Caco-2 (cell line): ENCODE measurements at regions not wholly inside any gene's neighbourhood (a gene's known extent, or its start where the extent isn't known, plus 50 kb on each side); places are given as distances from the start of the nearest gene placed in this dataset.

Experiments used
- BruUV-seq: library from RNA; stranded (reverse); fragments of 400-500 nt; replicated peaks from 2 replicates; lab custom pipeline; 2021; lab: Mats Ljungman, UMichigan
- CTCF ChIA-PET: fragments of 300-600 bp; sonication (Branson Sonifier 250); formaldehyde crosslinking; loops from one replicate; lab custom pipeline; 2022; ENCODE audit warnings: antibody characterized with exemption; lab: Charles Lee
- POLR2A ChIA-PET: fragments of 300-600 bp; sonication (Branson Sonifier 250); formaldehyde crosslinking; loops from one replicate; lab custom pipeline; 2022; ENCODE audit warnings: antibody characterized with exemption; lab: Charles Lee
- DNase-seq, 2 experiments: peaks; one replicate each; pipeline versions ENCODE4 v3.0.0 to v3.0.0-alpha.2; 2020 to 2022
- H3K27me3 ChIP-seq: replicated peaks from 2 replicates; pipeline ENCODE4 v1.6.0; 2011; ENCODE audit warnings: low read length; ENCODE audit not compliant: control insufficient read depth, insufficient read depth
- H3K36me3 ChIP-seq: 2 replicates; pipeline ENCODE4 v1.5.1; 2011; ENCODE audit warnings: low read length; ENCODE audit not compliant: control insufficient read depth, insufficient read depth
- H3K4me1 ChIP-seq: fragments of 250-450 bp; sonication (Bioruptor Pico); 2 replicates; pipeline ENCODE4 v1.5.1; 2020; ENCODE audit warnings: mild to moderate bottlenecking
- H3K4me3 ChIP-seq: 2 replicates; pipeline ENCODE4 v1.5.1; 2011; ENCODE audit warnings: low read depth, mild to moderate bottlenecking, control low read depth, low read length
- H3K9me3 ChIP-seq: fragments of 250-450 bp; sonication (Bioruptor Pico); 2 replicates; pipeline ENCODE4 v1.5.1; 2020; ENCODE audit warnings: mild to moderate bottlenecking, moderate library complexity
- H3K27ac Mint-ChIP-seq: one replicate; pipeline ENCODE4 v1.8.0; 2022; ENCODE audit warnings: mixed read lengths; ENCODE audit not compliant: unreplicated experiment
- H3K27me3 Mint-ChIP-seq: one replicate; pipeline ENCODE4 v1.8.0; 2022; ENCODE audit warnings: mixed read lengths; ENCODE audit not compliant: insufficient read depth, unreplicated experiment
- H3K36me3 Mint-ChIP-seq: one replicate; pipeline ENCODE4 v1.8.0; 2022; ENCODE audit warnings: mild to moderate bottlenecking, mixed read lengths; ENCODE audit not compliant: insufficient read depth, unreplicated experiment
- H3K4me1 Mint-ChIP-seq: one replicate; pipeline ENCODE4 v1.8.0; 2022; ENCODE audit warnings: low read depth, mixed read lengths; ENCODE audit not compliant: unreplicated experiment
- H3K4me3 Mint-ChIP-seq: one replicate; pipeline ENCODE4 v1.8.0; 2022; ENCODE audit warnings: mild to moderate bottlenecking, moderate library complexity, mixed read lengths; ENCODE audit not compliant: unreplicated experiment
- H3K9me3 Mint-ChIP-seq: one replicate; pipeline ENCODE4 v1.8.0; 2022; ENCODE audit warnings: mixed read lengths; ENCODE audit not compliant: unreplicated experiment
- CTCF ChIP-seq, 2 experiments: fragments of 200-600 bp in 1 of 2; IDR thresholded peaks; 1 replicate in 1 of 2; 2 replicates in 1 of 2; pipeline versions ENCODE4 v1.5.1 to v1.8.0; 2011 to 2022; ENCODE audit warnings: antibody characterized with exemption in 1 of 2, control low read depth in 1 of 2, inconsistent platforms in 1 of 2, low read depth in 1 of 2, low read length in 1 of 2, mild to moderate bottlenecking in 1 of 2, moderate library complexity in 1 of 2; ENCODE audit not compliant: insufficient read depth in 1 of 2, severe bottlenecking in 1 of 2, unreplicated experiment in 1 of 2
- intact Hi-C: fragments of 100-400 bp; cut with micrococcal nuclease; formaldehyde crosslinking; loops from one replicate; pipeline ENCODE4 v1.10.0; 2022; ENCODE audit not compliant: unreplicated experiment

- no peaks in the 10 kb centered on the region for H3K9me3 ChIP-seq
- H3K4me3 Mint-ChIP-seq: no peak overlapping the region
- no peak overlapping the region for H3K4me3 ChIP-seq
- no peaks in the 10 kb centered on the region for H3K36me3 ChIP-seq
- POLR2A ChIA-PET: no interaction called here
- no peak for TF ChIP-seq CTCF (IDR thresholded peaks at IDR 0.05; ENCODE audit: insufficient read depth in 1 of 2, low read depth in 1 of 2, low read length in 1 of 2, severe bottlenecking in 1 of 2, unreplicated experiment in 1 of 2)
- peaks cover 8% of the 10 kb centered on the region for H3K4me1 Mint-ChIP-seq
- intact Hi-C loops: loop anchor here (1.0 to 10.0 kb wide), 4 partner anchors 36 to 166 kb away; partner anchors contain the start of gene EAPP
- no peaks in the 10 kb centered on the region for H3K27me3 Mint-ChIP-seq
- no TSS peak for BruUV-seq
- H3K36me3 Mint-ChIP-seq: no peaks in the 10 kb centered on the region
- CTCF ChIA-PET: no interaction called here
- H3K27ac Mint-ChIP-seq: peak overlapping the region; percentile 38
- no peaks in the 10 kb centered on the region for H3K9me3 Mint-ChIP-seq
- DNase-seq: peak in 1 of 2 experiments; percentile 39
- no peaks in the 10 kb centered on the region for H3K27me3 ChIP-seq
- H3K4me1 ChIP-seq: peaks cover 15% of the 10 kb centered on the region; the same call in 1 of the 2 replicates
Measured at GRCh38 chr14:34368115-34368970, 93.7 kb downstream of the SPTSSA start.

GRCh38 chr14:34365309-34365915 lies 96.6 kb downstream of the SPTSSA start:
- peak overlapping the region; percentile 54 for H3K4me3 Mint-ChIP-seq
- no peaks in the 10 kb centered on the region for H3K27me3 Mint-ChIP-seq
- Histone ChIP-seq H3K9me3 (no peaks in the 10 kb centered on the region), H3K27me3 (no peaks in the 10 kb centered on the region), H3K4me1 (peaks cover 15% of the 10 kb centered on the region; the same call in 1 of the 2 replicates), H3K36me3 (no peaks in the 10 kb centered on the region), H3K4me3 (no peak overlapping the region)
- no peak overlapping the region for H3K27ac Mint-ChIP-seq
- POLR2A ChIA-PET: no interaction called here
- CTCF ChIA-PET: interaction anchor here (1.2 kb wide), 1 partner anchor 33 kb away, joined by 4 read pairs; no protein-coding TSS in a partner anchor
- H3K4me1 Mint-ChIP-seq: peaks cover 8% of the 10 kb centered on the region
- DNase-seq: no peak
- BruUV-seq: no TSS peak
- no peaks in the 10 kb centered on the region for H3K36me3 Mint-ChIP-seq
- TF ChIP-seq CTCF (IDR thresholded peaks at IDR 0.05; ENCODE audit: insufficient read depth in 1 of 2, low read depth in 1 of 2, low read length in 1 of 2, severe bottlenecking in 1 of 2, unreplicated experiment in 1 of 2): peak in 1 of 2 experiments; percentile 46
- H3K9me3 Mint-ChIP-seq: no peaks in the 10 kb centered on the region
- intact Hi-C loops: loop anchor here (1.0 to 10.0 kb wide), 3 partner anchors 33 to 169 kb away; partner anchors contain the start of gene EAPP

GRCh38 chr14:34364201-34364600 lies 97.8 kb downstream of the SPTSSA start:
- Mint-ChIP-seq H3K9me3 (no peaks in the 10 kb centered on the region), H3K4me3 (no peak overlapping the region), H3K27me3 (no peaks in the 10 kb centered on the region), H3K36me3 (no peaks in the 10 kb centered on the region), H3K27ac (no peak overlapping the region), H3K4me1 (peaks cover 14% of the 10 kb centered on the region)
- Histone ChIP-seq H3K4me3 (no peak overlapping the region), H3K27me3 (no peaks in the 10 kb centered on the region), H3K36me3 (no peaks in the 10 kb centered on the region), H3K4me1 (peaks cover 15% of the 10 kb centered on the region; the same call in 1 of the 2 replicates), H3K9me3 (no peaks in the 10 kb centered on the region)
- no peak for DNase-seq
- ChIA-PET POLR2A (no interaction called here), CTCF (interaction anchor here (0.5 kb wide), 1 partner anchor 41 kb away, joined by 4 read pairs; no protein-coding TSS in a partner anchor)
- no TSS peak for BruUV-seq
- intact Hi-C loops: loop anchor here (10.0 kb wide), 1 partner anchor 171 kb away; the partner anchor contains the start of gene EAPP
- no peak for TF ChIP-seq CTCF (IDR thresholded peaks at IDR 0.05; ENCODE audit: insufficient read depth in 1 of 2, low read depth in 1 of 2, low read length in 1 of 2, severe bottlenecking in 1 of 2, unreplicated experiment in 1 of 2)
